ENCODE measurements at regions not wholly inside any gene's neighbourhood (a gene's known extent, or its start where the extent isn't known, plus 50 kb on each side); places are given as distances from the start of the nearest gene placed in this dataset.
"Not testable (repeated sequence)": the region's sequence is repeated elsewhere in the genome, so short reads cannot be mapped to it uniquely, and the experiment has no call there.

GRCh38 chr4:49510238-49510637 lies 524.2 kb downstream of the CWH43 start:
- DNase-seq (ENCODE audit: low read depth), result not testable (repeated sequence)

GRCh38 chr4:49511353-49511752 lies 525.3 kb downstream of the CWH43 start:
- DNase-seq (ENCODE audit: low read depth), result peak; percentile 2

DNA sequence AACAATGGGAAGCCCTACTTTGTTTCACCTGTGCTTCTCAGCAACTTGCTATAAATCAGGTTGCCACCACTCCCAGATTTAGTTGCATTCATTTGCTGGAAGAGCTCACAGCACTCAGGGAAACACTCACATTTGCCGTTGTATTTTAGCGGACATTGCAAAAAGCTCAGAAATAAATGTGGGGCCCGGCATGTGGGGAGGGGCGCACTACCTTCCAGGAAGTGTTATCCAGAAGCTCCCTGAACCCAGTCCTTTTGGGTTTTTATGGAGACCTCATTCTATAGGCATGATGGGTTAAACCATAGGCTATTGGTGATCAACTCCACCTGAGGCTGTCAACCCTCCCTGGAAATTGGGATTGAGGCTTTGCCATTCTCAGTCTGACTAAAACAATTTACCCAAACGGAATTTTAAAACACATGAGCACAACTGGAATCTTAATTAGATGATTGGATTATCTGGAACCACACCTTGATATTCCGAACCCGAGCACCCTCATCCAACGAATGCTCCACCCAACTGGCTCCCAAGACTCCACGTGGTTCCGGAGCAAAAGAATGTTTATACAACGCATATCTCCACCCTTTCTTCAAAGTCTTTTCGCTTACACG lies 525.9 kb downstream of the CWH43 start:
- peak; percentile 4 for DNase-seq (ENCODE audit: low read depth)

GRCh38 chr4:49512641-49513545 lies 526.8 kb downstream of the CWH43 start:
- DNase-seq (ENCODE audit: low read depth), result peak; percentile 4

DNA sequence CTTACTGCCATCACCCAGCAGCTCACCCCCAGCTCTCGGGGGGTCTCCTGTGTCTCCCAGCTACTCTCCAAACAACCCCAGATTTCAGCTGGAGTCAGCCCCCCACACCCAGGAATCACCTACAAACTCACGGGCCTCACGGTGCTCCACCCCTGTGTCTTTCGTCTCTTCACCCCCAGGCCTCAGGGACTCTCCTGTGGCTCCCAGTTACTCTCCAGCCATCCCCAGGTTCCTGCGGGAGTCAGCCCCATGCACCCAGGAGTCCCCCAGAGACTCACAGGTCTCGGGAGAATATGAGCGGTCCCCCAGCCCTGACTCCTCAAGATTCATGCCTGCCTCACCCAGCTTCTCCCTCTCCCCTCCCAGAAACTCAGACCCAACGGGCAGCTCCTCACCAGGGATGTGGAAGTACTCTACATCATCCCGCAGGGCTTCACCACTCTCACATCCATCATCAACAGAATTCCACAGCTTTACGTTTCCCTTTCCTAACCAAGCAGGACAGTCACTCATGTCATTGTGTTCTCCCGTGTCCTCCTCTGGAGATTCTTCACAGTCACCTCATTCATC lies 527.6 kb downstream of the CWH43 start:
- not testable (repeated sequence) for DNase-seq (ENCODE audit: low read depth)

DNA sequence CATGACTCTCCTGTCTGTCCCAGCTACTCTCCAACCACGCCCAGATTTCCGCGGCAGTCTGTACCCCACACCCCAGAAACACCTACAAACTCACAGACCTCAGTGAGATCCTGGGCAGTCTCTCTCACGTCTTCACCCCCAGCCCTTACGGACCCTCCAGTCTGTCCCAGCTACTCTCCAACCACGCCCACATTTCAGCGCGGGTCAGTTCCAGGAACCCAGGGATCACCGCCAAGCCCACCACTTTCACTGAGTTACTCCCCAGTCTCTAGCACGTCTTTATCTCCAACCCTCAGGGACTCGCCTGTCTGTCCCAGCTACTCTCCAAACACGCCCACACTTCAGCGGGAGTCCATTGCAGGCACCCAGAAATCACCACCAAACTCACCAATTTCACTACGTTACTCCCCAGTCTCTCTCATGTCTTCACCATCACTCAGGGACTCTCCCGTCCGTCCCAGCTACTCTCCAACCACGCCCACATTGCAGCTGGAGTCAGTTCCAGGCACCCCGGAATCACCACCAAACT lies 528.2 kb downstream of the CWH43 start:
- DNase-seq (ENCODE audit: low read depth), result peak; percentile 4

GRCh38 chr4:49514841-49515240 lies 528.8 kb downstream of the CWH43 start:
- not testable (repeated sequence) for DNase-seq (ENCODE audit: low read depth)

- DNase-seq (ENCODE audit: low read depth), result not testable (repeated sequence)
These were observed 529.2 kb downstream of the CWH43 start for GRCh38 chr4:49515241-49515640.

DNA sequence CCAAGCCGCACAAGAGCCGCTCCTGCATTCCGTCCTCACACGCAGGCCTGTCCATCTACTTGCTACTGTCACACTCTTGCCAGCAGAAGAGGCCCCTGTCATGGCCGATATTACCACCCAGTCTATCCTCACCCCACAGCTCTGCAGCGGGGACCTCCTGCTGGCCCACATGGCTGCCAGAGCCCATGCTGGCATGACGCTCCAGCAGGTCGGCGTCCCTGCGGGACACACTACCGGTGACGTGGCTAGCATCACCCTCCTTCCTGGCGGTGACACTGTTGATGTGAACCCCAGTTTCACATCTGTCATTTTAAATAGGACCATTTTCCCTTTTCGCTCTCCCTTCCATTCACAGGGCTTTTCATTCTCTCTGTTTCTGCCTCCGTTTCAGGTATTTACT lies 530.0 kb downstream of the CWH43 start:
- not testable (repeated sequence) for DNase-seq (ENCODE audit: low read depth)

DNA sequence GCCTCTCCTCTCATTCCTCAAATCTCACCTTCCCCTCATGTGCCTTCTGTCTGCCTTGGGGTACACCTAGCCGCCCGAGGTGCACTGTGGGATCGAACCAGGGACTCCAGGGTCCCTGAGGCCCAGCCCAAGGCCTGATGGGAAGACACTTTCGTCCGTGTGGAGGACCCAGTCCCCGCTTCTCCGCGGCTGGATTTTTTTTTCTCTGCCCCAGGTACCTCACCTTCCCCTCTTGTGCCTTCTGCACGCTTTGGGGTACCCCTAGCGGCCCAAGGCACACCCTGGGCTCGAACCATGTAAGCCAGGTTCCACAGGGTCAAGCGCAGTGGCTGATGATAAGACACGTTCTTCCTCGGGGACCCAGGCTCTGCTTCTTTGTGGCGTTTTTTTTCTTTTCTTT lies 530.7 kb downstream of the CWH43 start:
- no peak for DNase-seq (ENCODE audit: low read depth)

- DNase-seq (ENCODE audit: low read depth), result not testable (repeated sequence)
These were observed 531.6 kb downstream of the CWH43 start for GRCh38 chr4:49517485-49518205.

GRCh38 chr4:49519150-49520035 lies 533.3 kb downstream of the CWH43 start:
- not testable (repeated sequence) for DNase-seq (ENCODE audit: low read depth)

- DNase-seq (ENCODE audit: low read depth), result not testable (repeated sequence)
These were observed 538.0 kb downstream of the CWH43 start for GRCh38 chr4:49523816-49524765.

DNA sequence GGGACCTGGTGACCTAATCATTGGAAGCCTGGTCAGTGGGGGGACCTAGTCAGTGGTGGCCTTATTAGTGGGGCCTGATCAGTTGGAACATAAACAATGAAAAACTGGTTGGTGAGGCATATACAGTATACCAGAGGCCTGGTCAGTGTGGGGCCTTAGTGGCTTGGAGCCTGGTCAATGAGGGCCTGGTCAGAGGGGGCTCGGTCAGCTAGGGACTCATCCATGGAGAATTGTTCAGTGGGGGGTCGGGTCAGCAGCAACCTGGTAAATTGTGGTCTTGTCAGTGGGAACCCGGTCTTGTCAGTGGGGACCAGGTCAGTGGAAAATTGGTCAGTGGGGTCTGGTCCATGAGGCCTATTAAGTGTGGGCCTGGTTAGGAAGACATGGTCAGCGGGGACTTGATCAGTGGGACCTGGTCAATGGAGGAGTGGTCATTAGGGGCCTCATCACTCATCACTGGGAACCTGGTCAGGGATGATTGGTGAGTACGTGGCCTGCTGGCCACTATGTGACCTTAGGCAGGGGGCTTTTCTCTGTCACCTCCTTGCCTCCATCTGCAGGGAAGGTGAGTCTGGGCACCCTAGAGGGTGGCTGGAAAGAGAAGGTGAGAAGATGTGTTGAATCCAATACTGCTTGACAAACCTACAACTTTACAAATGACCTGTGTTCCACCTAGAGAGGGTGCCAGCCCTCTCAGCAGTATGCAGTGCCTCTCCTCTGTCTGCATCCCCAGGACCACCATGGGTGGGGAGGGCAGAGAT lies 573.0 kb downstream of the CWH43 start:
- not testable (repeated sequence) for DNase-seq (ENCODE audit: low read depth)

GRCh38 chr4:49560131-49560816 lies 574.2 kb downstream of the CWH43 start:
- not testable (repeated sequence) for DNase-seq (ENCODE audit: low read depth)

GRCh38 chr4:49560883-49561282 lies 574.8 kb downstream of the CWH43 start:
- not testable (repeated sequence) for DNase-seq (ENCODE audit: low read depth)

DNA sequence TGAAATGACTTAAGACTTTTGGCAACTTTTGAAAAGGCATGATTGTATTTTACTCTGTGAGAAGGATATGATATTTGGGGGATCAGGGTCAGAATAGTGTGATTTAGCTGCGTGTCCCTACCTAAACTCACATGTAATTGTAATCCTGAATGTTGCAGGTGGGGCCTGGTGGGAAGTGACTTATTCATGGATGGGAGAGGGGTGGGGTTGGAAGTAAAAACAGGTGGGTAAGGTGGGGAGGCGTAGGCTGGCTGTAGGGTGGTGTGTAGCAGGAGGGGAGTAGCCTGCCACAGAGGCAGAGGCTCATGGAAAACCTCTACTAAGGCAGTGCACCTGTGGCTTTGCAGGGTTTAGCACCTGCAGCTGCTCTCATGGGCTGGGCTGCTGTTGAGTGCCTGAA lies 584.2 kb downstream of the CWH43 start:
- not testable (repeated sequence) for DNase-seq (ENCODE audit: low read depth)

GRCh38 chr4:49573666-49574215 lies 587.7 kb downstream of the CWH43 start:
- not testable (repeated sequence) for DNase-seq (ENCODE audit: low read depth)
